Right atrium auricular region (tissue), 2 donors: ENCODE measurements at regions not wholly inside any gene's neighbourhood (a gene's known extent, or its start where the extent isn't known, plus 50 kb on each side); places are given as distances from the start of the nearest gene placed in this dataset.
"Not testable (repeated sequence)": the region's sequence is repeated elsewhere in the genome, so short reads cannot be mapped to it uniquely, and the experiment has no call there.

Source experiments
- DNase-seq: peaks from one replicate; pipeline ENCODE4 v3.0.0-alpha.2; 2019; ENCODE audit warnings: low spot score
- H3K27ac ChIP-seq, 2 donors: fragments of 200-600 bp; sonication (generic); 1 replicate in 1 of 2; 2 replicates in 1 of 2; pipeline ENCODE4 v1.5.1; 2016 to 2019
- H3K27me3 ChIP-seq, 2 donors: fragments of 200-600 bp; sonication (generic); one replicate each; pipeline versions ENCODE4 v1.5.1 to v1.6.0; 2017 to 2019
- H3K36me3 ChIP-seq: fragments of 200-600 bp; sonication (generic); one replicate; pipeline ENCODE4 v1.5.1; 2016
- H3K4me1 ChIP-seq, 2 donors: fragments of 200-600 bp; sonication (generic); one replicate each; pipeline versions ENCODE4 v1.5.1 to v1.6.0; 2017 to 2019
- H3K4me3 ChIP-seq, 2 donors: fragments of 200-600 bp; sonication (generic); 1 replicate in 1 of 2; 2 replicates in 1 of 2; pipeline ENCODE4 v1.5.1; 2017 to 2019; ENCODE audit warnings: mild to moderate bottlenecking in 1 of 2, moderate library complexity in 1 of 2
- H3K9me3 ChIP-seq, 2 donors: fragments of 200-600 bp; sonication (generic); one replicate each; pipeline ENCODE4 v1.5.1; 2019
- TF ChIP-seq, protein P1 (sequence below), 2 donors: fragments of 200-600 bp; sonication (generic); IDR thresholded peaks; one replicate each; pipeline ENCODE4 v1.5.1; 2019; ENCODE audit warnings: antibody characterized with exemption in 2 of 2

DNA sequence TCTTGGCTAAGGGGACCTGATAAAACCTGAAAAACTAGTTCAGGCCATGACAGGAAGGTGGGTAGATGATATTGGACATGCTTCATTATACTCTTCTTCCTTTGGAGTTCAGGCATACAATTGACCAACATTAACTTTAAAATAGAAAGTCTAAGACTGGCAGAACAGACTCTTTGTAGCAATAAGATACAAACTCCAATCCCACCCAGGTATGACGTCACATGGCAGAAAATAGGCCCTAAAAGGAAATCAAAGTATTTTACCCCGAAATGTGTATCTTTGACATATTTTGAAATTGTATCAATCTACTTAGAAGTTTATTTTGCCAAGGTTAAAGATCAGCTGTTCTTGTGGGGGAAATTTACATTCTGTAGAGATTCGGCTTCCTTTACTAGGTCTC, 198.1 kb upstream of the LRIG3 start:
- no peak for DNase-seq
- no peak overlapping the region for H3K27ac ChIP-seq
- TF ChIP-seq, protein P1, sequence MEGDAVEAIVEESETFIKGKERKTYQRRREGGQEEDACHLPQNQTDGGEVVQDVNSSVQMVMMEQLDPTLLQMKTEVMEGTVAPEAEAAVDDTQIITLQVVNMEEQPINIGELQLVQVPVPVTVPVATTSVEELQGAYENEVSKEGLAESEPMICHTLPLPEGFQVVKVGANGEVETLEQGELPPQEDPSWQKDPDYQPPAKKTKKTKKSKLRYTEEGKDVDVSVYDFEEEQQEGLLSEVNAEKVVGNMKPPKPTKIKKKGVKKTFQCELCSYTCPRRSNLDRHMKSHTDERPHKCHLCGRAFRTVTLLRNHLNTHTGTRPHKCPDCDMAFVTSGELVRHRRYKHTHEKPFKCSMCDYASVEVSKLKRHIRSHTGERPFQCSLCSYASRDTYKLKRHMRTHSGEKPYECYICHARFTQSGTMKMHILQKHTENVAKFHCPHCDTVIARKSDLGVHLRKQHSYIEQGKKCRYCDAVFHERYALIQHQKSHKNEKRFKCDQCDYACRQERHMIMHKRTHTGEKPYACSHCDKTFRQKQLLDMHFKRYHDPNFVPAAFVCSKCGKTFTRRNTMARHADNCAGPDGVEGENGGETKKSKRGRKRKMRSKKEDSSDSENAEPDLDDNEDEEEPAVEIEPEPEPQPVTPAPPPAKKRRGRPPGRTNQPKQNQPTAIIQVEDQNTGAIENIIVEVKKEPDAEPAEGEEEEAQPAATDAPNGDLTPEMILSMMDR (IDR thresholded peaks at IDR 0.05) = no peak

DNA sequence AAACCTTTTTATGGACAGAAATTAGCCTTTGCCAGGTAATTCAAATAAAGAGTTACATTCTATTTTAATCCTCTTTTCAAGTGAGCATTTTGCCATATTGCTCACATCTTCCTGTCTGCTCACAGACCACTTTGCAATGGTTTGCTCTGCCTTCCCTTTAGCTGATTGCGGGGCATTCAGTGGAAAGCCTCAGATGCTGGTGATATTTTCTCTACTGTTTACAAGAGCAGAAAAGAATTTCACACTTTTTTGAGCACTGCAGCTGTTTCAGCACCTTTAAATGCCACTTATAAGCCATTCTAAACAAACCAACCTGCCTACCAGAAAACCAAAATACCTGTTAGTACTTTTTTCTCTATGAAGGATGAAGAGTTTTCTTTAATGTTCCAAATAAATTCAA, 195.7 kb upstream of the LRIG3 start:
- no peaks in the 10 kb centered on the region for H3K36me3 ChIP-seq
- no peak overlapping the region for H3K4me3 ChIP-seq
- TF ChIP-seq, protein P1 (IDR thresholded peaks at IDR 0.05) = no peak
- H3K27ac ChIP-seq = no peak overlapping the region
- no peak for DNase-seq
- no peaks in the 10 kb centered on the region for H3K9me3 ChIP-seq
- H3K4me1 ChIP-seq = no peaks in the 10 kb centered on the region
- H3K27me3 ChIP-seq = no peaks in the 10 kb centered on the region

More for the DNA sequence above, 198.1 kb upstream of the LRIG3 start:
- Histone ChIP-seq H3K4me3 (no peak overlapping the region), H3K27me3 (no peaks in the 10 kb centered on the region), H3K4me1 (no peaks in the 10 kb centered on the region), H3K36me3 (no peaks in the 10 kb centered on the region), H3K9me3 (no peaks in the 10 kb centered on the region)

DNA sequence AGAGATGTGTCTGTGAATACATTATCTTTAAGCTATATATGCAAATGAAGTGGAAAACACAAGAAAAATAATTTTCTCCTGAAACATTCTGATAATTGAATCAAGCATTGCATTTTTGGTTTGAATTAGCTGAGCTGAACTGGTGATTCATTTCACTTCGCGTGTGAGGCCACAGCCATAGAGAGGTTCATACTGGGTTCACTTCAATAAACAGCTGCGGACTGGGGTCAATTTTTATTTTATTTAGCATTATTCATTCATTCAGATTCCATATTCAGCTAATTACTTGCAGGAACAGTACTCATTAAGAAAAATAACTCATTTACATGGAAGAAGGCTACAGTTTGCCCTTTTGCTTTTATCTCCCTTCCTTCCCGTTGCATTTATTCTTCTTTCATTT, 195.2 kb upstream of the LRIG3 start:
- H3K4me1 ChIP-seq = no peaks in the 10 kb centered on the region
- H3K9me3 ChIP-seq = no peaks in the 10 kb centered on the region
- H3K4me3 ChIP-seq = no peak overlapping the region
- DNase-seq = no peak
- TF ChIP-seq, protein P1 (IDR thresholded peaks at IDR 0.05) = no peak
- no peaks in the 10 kb centered on the region for H3K27me3 ChIP-seq
- H3K27ac ChIP-seq = no peak overlapping the region
- H3K36me3 ChIP-seq = no peaks in the 10 kb centered on the region

DNA sequence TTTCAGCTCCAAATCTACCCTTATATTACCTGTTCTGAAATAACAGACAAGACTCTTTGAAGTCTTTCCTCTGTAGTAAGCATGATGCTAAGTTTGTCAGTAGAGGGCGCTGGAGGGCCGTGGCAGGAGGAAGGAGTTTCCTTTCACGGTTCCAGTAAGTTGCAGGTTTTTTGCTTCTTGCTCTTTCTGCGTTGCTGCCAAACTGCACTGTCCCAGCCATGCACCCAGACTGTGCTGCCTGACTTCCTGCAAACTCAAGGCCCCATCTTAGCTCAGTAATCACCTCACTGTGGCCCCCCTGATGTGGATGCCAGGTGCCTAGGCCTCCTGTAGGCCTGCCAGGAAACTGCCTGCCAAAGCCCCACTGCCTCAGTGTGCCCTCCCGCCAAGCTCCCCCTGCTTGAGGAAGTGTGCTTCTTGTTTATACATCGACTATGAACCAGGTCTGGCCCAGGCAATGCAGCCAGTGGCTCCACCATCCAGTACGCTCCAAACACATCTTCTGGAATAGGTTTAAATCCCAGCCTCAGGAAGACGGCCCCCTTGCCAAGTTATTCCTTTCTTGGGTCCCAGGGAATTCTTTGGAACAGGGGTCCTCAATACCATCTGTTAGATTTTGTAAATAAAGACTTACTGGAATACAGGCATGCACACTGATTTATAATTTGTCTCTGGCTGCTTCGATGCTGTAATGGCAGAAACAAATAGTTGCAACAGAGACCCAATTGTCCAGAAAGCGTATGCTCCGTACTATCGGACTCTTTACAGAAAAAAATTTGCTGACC, 193.7 kb upstream of the LRIG3 start:
- DNase-seq = peak; percentile 77
- TF ChIP-seq, protein P1 (IDR thresholded peaks at IDR 0.05) = peak; percentile 66 to 84
- Histone ChIP-seq H3K4me3 (no peak overlapping the region), H3K36me3 (no peaks in the 10 kb centered on the region), H3K9me3 (no peaks in the 10 kb centered on the region), H3K27ac (no peak overlapping the region), H3K27me3 (no peaks in the 10 kb centered on the region), H3K4me1 (no peaks in the 10 kb centered on the region)

DNA sequence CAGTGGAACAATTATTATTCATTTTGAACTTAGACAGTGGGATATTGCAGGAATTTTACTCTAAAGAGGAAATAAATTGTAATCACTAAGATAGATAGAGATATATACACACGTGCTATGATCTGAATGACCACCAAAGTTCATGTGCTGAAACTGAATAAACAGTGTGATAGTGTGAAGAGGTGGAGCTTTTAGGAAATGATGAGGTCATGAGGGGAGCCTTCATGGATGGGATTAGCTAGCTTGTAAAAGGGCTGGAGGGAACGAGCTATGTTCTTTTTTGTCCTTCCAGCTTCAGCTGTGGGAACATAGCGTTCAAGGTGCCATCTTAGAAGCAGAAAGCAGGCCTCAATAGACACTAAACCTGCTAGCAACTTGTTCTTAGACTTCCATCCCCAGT, 191.5 kb upstream of the LRIG3 start:
- Histone ChIP-seq H3K36me3 (no peaks in the 10 kb centered on the region), H3K27me3 (no peaks in the 10 kb centered on the region), H3K27ac (no peak overlapping the region), H3K9me3 (no peaks in the 10 kb centered on the region), H3K4me3 (no peak overlapping the region), H3K4me1 (no peaks in the 10 kb centered on the region)
- TF ChIP-seq, protein P1 (IDR thresholded peaks at IDR 0.05) = no peak
- no peak for DNase-seq

DNA sequence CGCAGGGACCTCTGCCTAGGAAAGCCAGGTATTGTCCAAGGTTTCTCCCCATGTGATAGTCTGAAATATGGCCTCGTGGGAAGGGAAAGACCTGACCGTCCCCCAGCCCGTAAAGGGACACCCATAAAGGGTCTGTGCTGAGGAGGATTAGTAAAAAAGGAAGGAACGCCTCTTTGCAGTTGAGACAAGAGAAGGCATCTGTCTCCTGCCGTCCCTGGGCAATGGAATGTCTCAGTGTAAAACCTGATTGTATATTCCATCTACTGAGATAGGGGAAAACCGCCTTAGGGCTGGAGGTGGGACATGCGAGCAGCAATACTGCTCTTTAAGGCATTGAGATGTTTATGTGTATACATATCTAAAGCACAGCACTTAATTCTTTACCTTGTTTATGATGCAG, 188.2 kb upstream of the LRIG3 start:
- not testable (repeated sequence) for DNase-seq, H3K4me1 ChIP-seq, H3K27me3 ChIP-seq, H3K4me3 ChIP-seq, H3K9me3 ChIP-seq, H3K36me3 ChIP-seq, H3K27ac ChIP-seq
